Activated naive CD8-positive, alpha-beta T cell treated with anti-CD3 and anti-CD28 coated beads, Interleukin-2, amount 10 ng/mL, durations not matched to agents 7 days and 5 days (primary cell): ENCODE measurements at regions not wholly inside any gene's neighbourhood (a gene's known extent, or its start where the extent isn't known, plus 50 kb on each side); places are given as distances from the start of the nearest gene placed in this dataset.

Experiments used
- ATAC-seq: fragments of 150-1000 bp; cut with Tn5 transposase; one replicate; pipeline ENCODE4 v1.10.0; 2021; ENCODE audit warnings: low read depth, moderate library complexity
- POLR2A ChIA-PET: fragments of 350-600 bp; sonication (Branson Sonifier 250); formaldehyde crosslinking; loops from one replicate; lab custom pipeline; 2021; ENCODE audit warnings: antibody characterized with exemption; lab: Charles Lee
- DNase-seq: peaks from one replicate; pipeline ENCODE4 v3.0.0; 2021
- H3K27ac Mint-ChIP-seq: one replicate; pipeline ENCODE4 v1.8.0; 2022; ENCODE audit warnings: mild to moderate bottlenecking, mixed read lengths
- H3K27me3 Mint-ChIP-seq: one replicate; pipeline ENCODE4 v1.8.0; 2022; ENCODE audit warnings: mild to moderate bottlenecking, moderate library complexity, mixed read lengths
- H3K36me3 Mint-ChIP-seq: one replicate; pipeline ENCODE4 v1.8.0; 2021; ENCODE audit warnings: mild to moderate bottlenecking, mixed read lengths
- H3K4me1 Mint-ChIP-seq: one replicate; pipeline ENCODE4 v1.8.0; 2021; ENCODE audit warnings: mixed read lengths
- H3K4me3 Mint-ChIP-seq: one replicate; pipeline ENCODE4 v1.8.0; 2022; ENCODE audit warnings: mild to moderate bottlenecking, moderate library complexity, mixed read lengths
- H3K9me3 Mint-ChIP-seq: one replicate; pipeline ENCODE4 v1.8.0; 2021; ENCODE audit warnings: mixed read lengths

DNA sequence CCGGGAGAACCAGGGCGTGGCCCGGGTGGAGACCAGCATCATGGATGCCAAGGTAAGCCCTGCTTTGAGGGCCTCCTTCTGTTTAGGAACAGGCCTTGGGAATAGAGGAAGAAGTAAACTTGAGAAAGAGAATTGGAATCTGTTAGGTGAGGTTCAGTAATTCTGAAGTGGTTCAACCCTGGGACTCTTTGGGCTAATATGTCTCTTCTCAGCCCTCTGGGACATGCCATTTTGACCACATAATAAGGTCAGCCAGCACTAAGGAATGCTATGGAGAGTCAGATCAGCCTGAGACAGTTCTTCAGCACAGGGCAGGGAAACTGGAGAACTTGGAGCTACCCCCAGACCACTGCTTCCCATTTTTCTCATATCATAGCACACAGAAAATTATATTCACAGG lies 63.3 kb upstream of the PRPS1 start:
- POLR2A ChIA-PET, result no interaction called here

DNA sequence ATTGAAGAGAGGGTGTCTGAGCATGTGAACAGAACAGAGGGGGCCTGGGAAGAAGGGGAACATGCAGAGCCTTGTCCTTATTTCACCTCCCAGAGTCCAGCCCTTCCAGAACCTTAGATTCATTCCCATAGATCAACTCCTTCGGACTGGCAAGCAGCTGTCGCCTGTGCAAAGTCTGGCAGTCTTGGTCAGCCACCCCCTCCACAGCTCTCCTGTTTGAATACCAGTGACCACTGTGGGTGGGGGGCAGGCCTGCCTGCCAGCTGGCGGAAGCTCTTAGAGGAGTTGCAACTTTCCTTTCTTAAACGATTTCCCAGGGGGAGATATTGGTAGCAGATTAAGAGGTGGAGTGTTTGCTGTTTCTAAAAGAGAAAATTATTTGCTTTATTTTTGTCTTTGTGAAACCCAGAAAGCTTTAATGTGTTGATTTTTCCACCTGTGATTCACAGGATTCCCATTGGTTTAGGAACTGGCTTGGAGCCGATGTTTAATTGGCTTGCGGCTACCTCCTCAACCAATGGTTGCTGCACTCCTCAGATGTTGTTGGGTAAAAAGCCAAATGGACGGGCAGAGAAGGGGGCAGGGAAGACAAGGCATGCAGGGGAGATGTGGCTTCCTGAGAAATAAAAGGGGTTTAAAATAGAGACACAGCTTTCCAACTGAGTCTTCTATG lies 62.2 kb upstream of the PRPS1 start:
- H3K27me3 Mint-ChIP-seq, result peaks cover 2% of the 10 kb centered on the region
- H3K9me3 Mint-ChIP-seq, result no peaks in the 10 kb centered on the region
- H3K4me3 Mint-ChIP-seq, result no peak overlapping the region

More for the DNA sequence above, 63.3 kb upstream of the PRPS1 start:
- no peak for ATAC-seq
- no peak for DNase-seq
- no peaks in the 10 kb centered on the region for H3K36me3 Mint-ChIP-seq
- H3K27me3 Mint-ChIP-seq, result peaks cover 2% of the 10 kb centered on the region
- no peak overlapping the region for H3K4me3 Mint-ChIP-seq
- no peaks in the 10 kb centered on the region for H3K4me1 Mint-ChIP-seq
- no peaks in the 10 kb centered on the region for H3K9me3 Mint-ChIP-seq
- no peak overlapping the region for H3K27ac Mint-ChIP-seq

DNA sequence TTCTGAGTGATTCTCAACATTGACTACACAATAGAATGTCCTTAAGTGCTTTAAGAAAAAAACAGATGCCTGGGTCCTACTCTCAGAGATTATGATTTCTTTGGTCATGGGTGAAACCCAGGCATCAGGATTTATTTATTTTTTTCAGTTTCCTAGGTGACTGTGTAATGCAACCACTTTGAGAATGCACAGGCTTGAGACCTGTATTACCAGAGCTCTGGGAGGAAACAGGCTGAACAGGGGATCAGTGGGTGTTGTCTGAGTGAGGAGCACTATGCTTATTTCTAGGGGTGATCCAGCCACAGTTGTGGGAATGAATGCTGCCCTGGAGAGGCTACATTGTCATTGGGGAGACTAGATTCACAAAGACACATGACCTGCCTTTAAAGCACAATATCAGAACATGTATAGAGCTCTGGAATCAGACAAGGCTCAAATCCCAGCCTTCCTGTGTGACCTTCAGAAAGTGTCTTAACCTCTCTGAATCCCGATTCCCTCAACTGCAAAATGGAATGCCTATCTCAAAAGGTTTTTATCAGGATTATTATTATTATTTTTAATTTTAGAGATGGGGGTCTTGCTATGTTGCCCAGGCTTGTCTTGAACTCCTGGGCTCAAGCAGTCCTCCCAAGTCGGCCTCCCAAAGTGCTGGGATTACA lies 61.6 kb upstream of the PRPS1 start:
- Mint-ChIP-seq H3K36me3 (no peaks in the 10 kb centered on the region), H3K4me3 (no peak overlapping the region), H3K27me3 (peaks cover 2% of the 10 kb centered on the region), H3K27ac (no peak overlapping the region), H3K9me3 (no peaks in the 10 kb centered on the region), H3K4me1 (no peaks in the 10 kb centered on the region)
- DNase-seq, result no peak
- no peak for ATAC-seq
- POLR2A ChIA-PET, result no interaction called here

More for the DNA sequence above, 62.2 kb upstream of the PRPS1 start:
- POLR2A ChIA-PET, result no interaction called here
- no peaks in the 10 kb centered on the region for H3K4me1 Mint-ChIP-seq
- no peak for ATAC-seq
- H3K36me3 Mint-ChIP-seq, result no peaks in the 10 kb centered on the region
- H3K27ac Mint-ChIP-seq, result no peak overlapping the region
- no peak for DNase-seq

DNA sequence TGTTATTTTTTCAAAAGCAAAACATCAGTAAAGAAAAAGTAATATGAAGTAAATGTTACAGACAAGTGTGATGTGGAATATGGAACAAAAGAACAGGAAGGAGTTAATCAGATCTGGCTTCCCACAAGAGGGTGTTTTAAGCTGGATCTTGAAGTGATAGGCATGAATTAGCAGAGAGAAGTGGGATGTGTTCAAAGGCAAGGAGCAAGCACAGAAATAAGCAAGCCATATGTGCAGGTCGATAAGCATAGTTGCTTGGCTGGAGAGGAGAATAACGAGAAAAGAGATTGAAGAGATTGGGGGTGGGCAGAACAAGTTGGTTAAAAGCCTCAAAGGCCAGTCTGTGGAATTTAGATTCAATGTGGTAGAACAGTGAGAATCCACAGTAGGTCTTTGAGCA lies 60.9 kb upstream of the PRPS1 start:
- Mint-ChIP-seq H3K36me3 (no peaks in the 10 kb centered on the region), H3K4me3 (no peak overlapping the region), H3K27me3 (peaks cover 2% of the 10 kb centered on the region), H3K27ac (no peak overlapping the region), H3K4me1 (no peaks in the 10 kb centered on the region), H3K9me3 (peaks cover 2% of the 10 kb centered on the region)
- POLR2A ChIA-PET, result no interaction called here
- no peak for ATAC-seq
- DNase-seq, result no peak

DNA sequence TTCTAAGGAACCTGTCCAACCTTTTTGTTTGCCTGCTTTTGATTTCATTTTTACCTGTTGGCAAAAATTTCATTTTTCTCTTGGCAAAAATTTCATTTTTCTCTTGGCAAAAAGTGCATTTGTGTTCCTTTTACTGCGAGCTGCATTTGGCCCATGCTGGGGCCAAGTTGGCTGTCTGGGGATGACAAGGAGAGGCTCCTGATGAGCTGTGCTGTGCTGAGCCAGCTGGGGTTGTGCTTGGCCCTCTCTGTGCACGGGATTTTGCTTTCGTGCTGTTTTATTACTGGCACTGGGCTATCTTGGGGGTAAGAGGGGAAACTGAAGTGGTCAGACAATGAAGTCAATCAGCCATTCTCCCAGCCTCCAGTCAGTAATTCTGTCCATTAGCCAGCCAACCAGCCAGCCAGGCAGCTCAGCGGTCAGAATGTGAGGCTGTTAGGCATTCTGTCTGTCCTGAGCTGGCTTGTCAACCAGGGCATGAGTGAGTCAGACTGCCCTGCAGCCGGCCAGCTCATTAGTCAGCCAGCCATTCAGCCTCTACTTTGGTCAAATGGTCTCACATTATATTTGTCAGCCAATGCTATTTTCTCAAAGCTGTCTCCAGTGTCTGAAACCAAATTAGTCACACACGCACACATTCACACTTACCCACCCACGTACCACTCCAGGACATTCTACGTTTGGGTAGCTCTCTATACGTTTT lies 56.9 kb upstream of the PRPS1 start:
- Mint-ChIP-seq H3K36me3 (no peaks in the 10 kb centered on the region), H3K4me3 (no peak overlapping the region), H3K9me3 (peaks cover 2% of the 10 kb centered on the region), H3K27ac (no peak overlapping the region), H3K27me3 (no peaks in the 10 kb centered on the region), H3K4me1 (no peaks in the 10 kb centered on the region)
- DNase-seq (no peak), ATAC-seq (no peak)
- POLR2A ChIA-PET, result no interaction called here

GRCh38 chrX:107573016-107573415 lies 55.3 kb upstream of the PRPS1 start:
- Mint-ChIP-seq H3K4me3 (no peak overlapping the region), H3K36me3 (no peaks in the 10 kb centered on the region), H3K4me1 (no peaks in the 10 kb centered on the region), H3K9me3 (peaks cover 2% of the 10 kb centered on the region), H3K27ac (no peak overlapping the region), H3K27me3 (no peaks in the 10 kb centered on the region)
- POLR2A ChIA-PET, result no interaction called here
- no peak for DNase-seq
- no peak for ATAC-seq

GRCh38 chrX:107574054-107574683 lies 54.1 kb upstream of the PRPS1 start:
- Mint-ChIP-seq H3K27me3 (no peaks in the 10 kb centered on the region), H3K4me3 (no peak overlapping the region), H3K4me1 (no peaks in the 10 kb centered on the region), H3K36me3 (no peaks in the 10 kb centered on the region), H3K27ac (no peak overlapping the region), H3K9me3 (peaks cover 2% of the 10 kb centered on the region)
- DNase-seq, result no peak
- POLR2A ChIA-PET, result no interaction called here
- ATAC-seq, result no peak

- no peak overlapping the region for H3K27ac Mint-ChIP-seq
- H3K4me1 Mint-ChIP-seq, result no peaks in the 10 kb centered on the region
- no peak overlapping the region for H3K4me3 Mint-ChIP-seq
- ATAC-seq (no peak), DNase-seq (no peak)
- H3K27me3 Mint-ChIP-seq, result no peaks in the 10 kb centered on the region
- POLR2A ChIA-PET, result no interaction called here
- H3K9me3 Mint-ChIP-seq, result peaks cover 2% of the 10 kb centered on the region
- H3K36me3 Mint-ChIP-seq, result no peaks in the 10 kb centered on the region
Measured at GRCh38 chrX:107574711-107575110, 53.6 kb upstream of the PRPS1 start.

DNA sequence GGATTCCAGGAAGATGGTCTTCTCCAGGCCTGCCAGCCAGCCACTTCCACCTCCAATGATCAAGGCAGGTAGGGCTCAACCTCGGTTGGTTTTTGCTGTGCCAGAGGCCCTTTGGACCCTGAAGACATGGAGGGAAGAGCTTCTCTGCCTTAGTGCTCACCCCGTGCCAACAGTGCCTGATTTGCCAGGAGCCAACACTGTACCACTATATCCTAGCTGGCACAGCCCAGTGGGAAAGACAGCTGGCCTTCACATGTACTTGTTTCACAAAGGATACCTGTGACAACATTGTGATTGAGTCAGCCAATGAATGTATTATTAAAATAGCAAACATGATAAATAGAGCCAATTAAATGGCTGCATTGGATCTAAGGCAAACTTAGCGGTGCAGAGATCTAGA lies 51.9 kb upstream of the PRPS1 start:
- no peaks in the 10 kb centered on the region for H3K27me3 Mint-ChIP-seq
- H3K4me1 Mint-ChIP-seq, result no peaks in the 10 kb centered on the region
- H3K9me3 Mint-ChIP-seq, result peaks cover 2% of the 10 kb centered on the region
- ATAC-seq (no peak), DNase-seq (no peak)
- no peak overlapping the region for H3K27ac Mint-ChIP-seq
- no peak overlapping the region for H3K4me3 Mint-ChIP-seq
- POLR2A ChIA-PET, result no interaction called here
- no peaks in the 10 kb centered on the region for H3K36me3 Mint-ChIP-seq

GRCh38 chrX:107576841-107577240 lies 51.5 kb upstream of the PRPS1 start:
- H3K27ac Mint-ChIP-seq, result no peak overlapping the region
- no peaks in the 10 kb centered on the region for H3K36me3 Mint-ChIP-seq
- H3K27me3 Mint-ChIP-seq, result no peaks in the 10 kb centered on the region
- POLR2A ChIA-PET, result no interaction called here
- no peak overlapping the region for H3K4me3 Mint-ChIP-seq
- H3K4me1 Mint-ChIP-seq, result no peaks in the 10 kb centered on the region
- peaks cover 2% of the 10 kb centered on the region for H3K9me3 Mint-ChIP-seq
- ATAC-seq (no peak), DNase-seq (no peak)

DNA sequence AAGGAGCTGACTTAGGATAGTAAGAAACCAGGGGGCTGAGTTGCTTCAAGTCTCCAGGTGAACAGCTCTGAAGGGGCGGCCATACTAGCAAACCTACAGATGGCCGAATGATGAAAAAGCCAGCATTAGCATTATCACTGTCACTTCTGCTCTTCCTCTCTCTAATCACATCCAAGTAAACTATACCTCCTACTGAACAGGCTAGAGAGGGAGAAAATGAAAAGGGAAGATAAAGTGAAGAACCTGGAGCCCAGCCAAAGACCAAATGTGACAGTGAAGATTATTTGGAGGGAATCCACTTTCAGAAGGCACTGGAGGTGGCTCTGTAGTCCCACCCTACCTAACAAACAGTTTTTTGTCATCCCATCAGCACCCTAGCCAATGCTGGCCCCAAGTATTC lies 50.4 kb upstream of the PRPS1 start:
- no peak overlapping the region for H3K4me3 Mint-ChIP-seq
- ATAC-seq, result no peak
- no peaks in the 10 kb centered on the region for H3K9me3 Mint-ChIP-seq
- H3K27me3 Mint-ChIP-seq, result no peaks in the 10 kb centered on the region
- no peaks in the 10 kb centered on the region for H3K4me1 Mint-ChIP-seq
- H3K27ac Mint-ChIP-seq, result no peak overlapping the region
- no peak for DNase-seq
- no peaks in the 10 kb centered on the region for H3K36me3 Mint-ChIP-seq
- POLR2A ChIA-PET, result no interaction called here
